ENCODE measurements at regions not wholly inside any gene's neighbourhood (a gene's known extent, or its start where the extent isn't known, plus 50 kb on each side); places are given as distances from the start of the nearest gene placed in this dataset.
"Not testable (repeated sequence)": the region's sequence is repeated elsewhere in the genome, so short reads cannot be mapped to it uniquely, and the experiment has no call there.

DNA sequence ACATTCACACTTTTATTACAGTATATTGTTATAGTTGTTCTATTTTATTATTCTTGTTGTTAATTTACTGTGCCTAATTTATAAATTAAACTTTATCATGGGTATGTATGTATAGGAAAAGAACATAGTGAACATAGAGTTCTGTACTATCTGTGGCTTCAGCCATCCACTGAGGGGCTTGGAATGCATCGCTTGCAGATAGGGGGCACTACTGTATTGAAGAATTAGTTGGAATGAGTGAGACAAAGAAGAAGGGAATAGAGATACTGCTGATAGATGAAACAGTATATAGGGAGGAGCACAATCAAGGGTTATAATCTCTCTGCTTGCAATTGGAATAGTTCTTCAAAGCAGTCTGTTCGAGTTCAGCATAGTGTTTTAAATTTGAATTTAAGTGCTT, 432.2 kb downstream of the RAB38 start:
- DNase-seq: no peak

GRCh38 chr11:87740968-87741367, 434.3 kb downstream of the RAB38 start:
- no peak for DNase-seq

DNA sequence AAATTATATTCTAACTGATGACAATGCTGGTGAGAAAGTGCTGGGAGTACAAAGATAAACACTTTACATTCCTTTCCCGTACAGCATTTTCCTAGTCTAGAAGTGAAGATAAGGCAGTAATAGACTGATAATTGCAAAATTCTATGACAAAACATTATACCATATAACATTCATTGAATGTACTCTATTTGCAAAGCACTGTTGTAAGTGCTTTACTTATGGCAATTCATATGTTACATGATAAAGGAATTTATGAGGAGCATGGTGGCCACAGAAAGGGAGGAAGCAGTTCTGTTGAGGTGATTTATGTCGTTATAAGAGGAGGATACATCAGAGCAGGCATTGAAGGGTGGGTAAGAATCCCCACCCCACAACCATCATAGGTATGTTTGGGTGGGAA, 434.8 kb downstream of the RAB38 start:
- DNase-seq: no peak

GRCh38 chr11:87739766-87740165, 435.5 kb downstream of the RAB38 start:
- DNase-seq: no peak

- no peak for DNase-seq
These were observed 436.0 kb downstream of the RAB38 start for GRCh38 chr11:87739261-87739660.

DNA sequence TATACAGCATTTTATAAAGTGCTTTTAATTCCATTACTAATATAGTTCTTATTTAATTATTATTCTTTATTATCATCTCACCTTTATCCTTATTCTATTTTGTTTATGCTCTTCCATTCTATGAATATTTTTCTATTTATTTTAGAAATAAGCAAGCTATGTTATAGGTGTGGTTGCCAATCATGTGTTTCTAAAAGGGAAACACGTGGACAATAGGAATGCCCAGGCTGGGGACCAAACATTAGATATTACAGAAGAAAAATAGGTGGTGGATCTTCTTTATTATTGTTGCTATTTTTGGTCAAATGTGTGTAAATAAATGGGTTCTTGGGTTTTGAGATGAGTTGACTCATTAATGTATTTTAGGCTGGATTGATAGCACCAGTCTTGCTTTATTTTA, 438.3 kb downstream of the RAB38 start:
- no peak for DNase-seq

GRCh38 chr11:87726506-87726905, 448.7 kb downstream of the RAB38 start:
- DNase-seq: no peak

DNA sequence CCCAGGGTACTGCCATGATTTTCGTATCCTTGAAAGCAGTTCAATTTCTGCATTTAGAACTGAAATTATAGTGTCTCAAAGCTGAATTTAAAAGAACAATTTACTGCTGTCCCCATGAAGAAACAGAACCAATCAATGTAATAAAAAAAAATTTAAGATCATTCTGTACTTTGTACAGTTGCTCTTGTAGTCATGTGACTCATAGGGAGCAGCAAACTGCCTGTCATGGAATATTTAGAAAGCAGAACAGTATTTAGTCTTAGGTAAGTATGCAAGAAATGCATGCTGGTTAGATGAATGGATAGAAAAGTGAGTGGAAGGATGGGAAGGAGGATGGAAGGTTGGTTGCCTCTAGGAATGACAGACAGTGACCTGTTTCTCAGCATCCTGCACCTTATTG, 450.9 kb downstream of the RAB38 start:
- DNase-seq: no peak

- no peak for DNase-seq
These were observed 452.3 kb downstream of the RAB38 start for GRCh38 chr11:87722756-87723565.

GRCh38 chr11:87719326-87720073, 455.7 kb downstream of the RAB38 start:
- DNase-seq: no peak

DNA sequence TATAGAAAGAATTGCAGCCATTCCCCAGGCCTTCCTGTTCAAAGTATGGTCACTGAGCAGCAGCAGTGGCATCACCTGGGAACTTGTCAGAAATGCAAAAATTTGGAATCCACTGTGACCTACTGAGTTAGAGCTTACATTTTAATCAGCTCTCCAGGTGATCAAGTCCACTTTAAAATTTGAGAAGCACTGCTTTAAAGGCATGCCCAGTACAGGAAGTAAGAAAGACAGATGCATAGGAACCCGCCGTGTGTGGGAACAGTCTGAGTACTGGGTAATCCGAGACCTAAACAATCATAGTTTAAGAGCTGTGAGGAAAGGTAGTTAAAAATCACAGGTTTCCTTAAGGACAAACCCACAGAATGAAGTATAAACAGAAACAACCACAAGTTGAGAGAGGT, 462.4 kb downstream of the RAB38 start:
- DNase-seq: no peak

GRCh38 chr11:87712391-87712790, 462.9 kb downstream of the RAB38 start:
- DNase-seq: no peak

DNA sequence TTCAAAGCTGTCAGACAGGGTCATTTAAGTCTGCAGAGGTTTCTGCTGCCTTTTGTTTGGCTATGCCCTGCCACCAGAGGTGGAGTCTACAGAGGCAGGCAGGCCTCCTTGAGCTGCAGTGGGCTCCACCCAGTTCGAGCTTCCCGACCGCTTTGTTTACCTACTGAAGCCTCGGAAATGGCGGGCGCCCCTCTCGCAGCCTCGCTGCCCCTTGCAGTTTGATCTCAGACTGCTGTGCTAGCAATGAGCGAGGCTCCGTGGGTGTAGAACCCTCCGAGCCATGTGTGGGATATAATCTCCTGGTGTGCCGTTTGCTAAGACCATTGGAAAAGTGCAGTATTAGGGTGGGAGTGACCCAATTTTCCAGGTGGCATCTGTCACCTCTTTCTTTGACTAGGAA, 471.7 kb downstream of the RAB38 start:
- DNase-seq: not testable (repeated sequence)

GRCh38 chr11:87675993-87676392, 499.2 kb downstream of the RAB38 start:
- DNase-seq: no peak

- no peak for DNase-seq
These were observed 508.5 kb downstream of the RAB38 start for GRCh38 chr11:87666730-87667129.

DNA sequence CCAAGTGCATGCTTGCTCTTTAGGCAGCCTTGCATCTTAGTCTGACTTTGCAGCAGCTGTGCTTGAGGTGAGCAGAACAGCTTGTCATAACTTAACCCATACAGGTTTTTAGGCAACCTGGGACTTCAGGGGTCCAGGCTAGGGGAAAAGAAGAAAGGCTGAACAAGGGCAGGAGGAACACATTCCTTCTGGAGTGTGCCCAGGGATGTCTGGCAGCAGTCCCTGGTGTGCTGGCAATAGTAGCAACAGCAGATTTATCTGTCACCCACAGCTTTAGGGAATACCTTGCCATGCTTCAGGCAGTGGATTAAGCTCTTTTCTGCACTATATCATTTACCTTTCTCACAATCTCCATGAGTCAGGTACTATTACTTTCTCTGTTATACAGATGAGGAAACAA, 513.0 kb downstream of the RAB38 start:
- DNase-seq: no peak

DNA sequence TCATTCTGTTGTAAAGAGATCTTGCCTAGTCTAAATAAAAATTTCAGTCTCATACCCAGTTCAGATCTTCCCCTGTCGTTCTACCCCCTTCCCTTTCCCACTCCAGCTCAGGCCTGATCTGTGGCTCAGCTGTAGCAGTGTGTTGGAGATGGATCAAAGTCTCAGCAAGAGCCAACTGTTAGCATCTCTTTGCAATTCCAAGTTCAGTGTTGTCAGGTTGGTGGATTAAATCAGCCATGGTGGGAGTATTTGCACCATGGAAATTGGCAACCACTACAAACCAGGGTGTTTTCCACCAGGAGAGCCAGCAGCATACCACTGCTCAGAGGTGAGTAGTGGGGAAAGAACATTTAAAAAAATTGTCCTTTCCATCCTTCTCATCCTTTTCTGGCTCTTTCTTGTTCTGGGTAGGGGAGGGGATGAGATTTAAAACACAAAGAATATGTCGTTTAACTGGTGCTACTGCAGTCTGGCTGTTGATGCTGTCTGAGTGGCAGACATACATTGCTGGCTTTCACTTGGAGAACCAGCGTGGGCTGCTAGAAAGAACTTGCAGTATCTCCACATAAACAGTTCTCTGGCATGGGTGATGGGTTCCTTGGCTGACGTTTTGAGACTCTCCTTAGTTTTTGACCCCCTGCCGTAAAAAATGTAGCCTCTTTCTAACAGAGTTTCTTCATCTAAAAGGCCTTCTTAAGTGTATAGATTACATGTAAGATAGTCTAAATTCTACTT, 514.1 kb downstream of the RAB38 start:
- DNase-seq: no peak

DNA sequence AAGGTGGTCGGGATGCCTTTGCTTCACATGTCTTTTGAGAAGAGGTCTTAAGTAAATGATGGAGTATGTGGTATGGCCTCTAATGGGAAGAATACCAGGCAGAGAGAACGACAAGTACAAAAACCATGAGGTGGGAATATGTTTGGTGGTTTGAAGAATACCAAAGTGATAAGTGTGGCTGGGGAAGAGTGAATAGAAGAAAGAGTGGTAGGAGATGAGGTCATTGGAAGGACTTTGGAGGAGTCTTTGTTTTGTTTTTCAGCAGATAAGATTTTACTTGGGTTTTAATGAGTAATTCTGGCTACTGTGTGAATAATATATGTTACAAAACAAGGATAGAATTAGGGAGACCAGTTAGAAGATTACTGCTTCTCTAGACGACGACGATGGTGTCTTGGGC, 515.4 kb downstream of the RAB38 start:
- no peak for DNase-seq

- no peak for DNase-seq
These were observed 529.6 kb downstream of the RAB38 start for GRCh38 chr11:87645626-87646025.

- no peak for DNase-seq
These were observed 535.4 kb downstream of the RAB38 start for GRCh38 chr11:87639753-87640364.

DNA sequence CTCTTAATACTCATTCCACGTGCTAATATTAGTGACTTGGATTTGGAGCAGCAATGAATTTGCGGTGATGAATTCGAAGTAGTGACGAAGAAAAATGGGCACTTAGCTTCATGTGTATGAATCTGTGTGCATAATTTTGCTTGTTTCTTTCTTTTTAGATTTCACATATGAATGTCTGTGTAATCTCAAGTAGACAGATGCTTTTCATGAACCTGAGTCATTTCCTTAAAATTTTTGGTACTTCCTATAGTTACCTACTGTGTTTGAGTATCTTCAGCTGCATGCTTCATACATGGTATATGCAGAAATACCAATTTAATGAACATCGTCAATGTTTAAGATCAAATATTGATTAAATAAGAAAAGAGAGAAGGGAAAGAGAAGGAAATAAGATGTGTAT, 540.2 kb downstream of the RAB38 start:
- no peak for DNase-seq

GRCh38 chr11:87634331-87634730, 540.9 kb downstream of the RAB38 start:
- no peak for DNase-seq

DNA sequence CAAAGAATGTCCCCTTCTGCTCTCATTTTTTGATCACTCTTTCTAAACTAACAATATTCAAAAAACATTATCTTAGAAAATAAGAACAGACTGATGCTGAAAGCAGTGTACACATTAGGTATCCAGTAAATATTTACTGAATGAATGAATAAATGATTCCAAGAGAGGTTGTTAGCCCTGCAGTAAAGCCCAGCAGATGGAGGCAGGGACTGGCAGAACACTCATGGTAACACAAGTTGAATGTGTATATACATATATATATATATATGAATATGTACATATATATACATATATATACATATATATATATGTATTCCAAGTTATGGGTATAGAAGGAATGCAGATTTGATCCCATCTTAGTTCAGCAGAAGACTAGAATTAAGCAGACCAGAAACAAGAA, 546.3 kb downstream of the RAB38 start:
- DNase-seq: no peak

All from CD4-positive, alpha-beta T cell treated with Interleukin-10 for 1 hour (primary cell).